Gastrocnemius medialis (tissue), 4 donors: ENCODE measurements at regions not wholly inside any gene's neighbourhood (a gene's known extent, or its start where the extent isn't known, plus 50 kb on each side); places are given as distances from the start of the nearest gene placed in this dataset.

ENCODE experiments used
- CTCF ChIP-seq, 5 experiments: fragments of 450-650 bp in 3 of 5; fragments of 200-600 bp in 2 of 5; sonication (generic) in 2 of 5; IDR thresholded peaks in 4 of 5; conservative IDR thresholded peaks in 1 of 5; 1 replicate in 4 of 5; 2 replicates in 1 of 5; pipeline ENCODE4 v1.5.1; 2016 to 2019; ENCODE audit warnings: antibody characterized with exemption in 5 of 5, mild to moderate bottlenecking in 3 of 5, moderate library complexity in 3 of 5
- POLR2A ChIP-seq, 2 donors: fragments of 450-650 bp; IDR thresholded peaks; one replicate each; pipeline ENCODE4 v1.6.1; 2017; ENCODE audit warnings: antibody characterized with exemption in 2 of 2, mild to moderate bottlenecking in 2 of 2, moderate library complexity in 2 of 2

GRCh38 chr9:89243296-89244061 lies 64.9 kb upstream of the SHC3 start:
- TF ChIP-seq CTCF (IDR thresholded peaks at IDR 0.05 in 4 of 5, conservative IDR thresholded peaks at IDR 0.05 in 1 of 5) (no peak), POLR2A (IDR thresholded peaks at IDR 0.05) (no peak)
